ENCODE measurements at regions not wholly inside any gene's neighbourhood (a gene's known extent, or its start where the extent isn't known, plus 50 kb on each side); places are given as distances from the start of the nearest gene placed in this dataset.

- Histone ChIP-seq H3K27me3 (ENCODE audit: control insufficient read depth, insufficient read depth, low read length) (no peaks in the 10 kb centered on the region), H3K9ac (ENCODE audit: low read depth, low read length) (no peak overlapping the region)
Measured at GRCh38 chr14:23864259-23864658, 89.3 kb upstream of the DHRS4 start.

GRCh38 chr14:23864861-23865260, 88.7 kb upstream of the DHRS4 start:
- Histone ChIP-seq H3K36me3 (ENCODE audit: control insufficient read depth, insufficient read depth, low read length) (no peaks in the 10 kb centered on the region), H3K9ac (ENCODE audit: low read depth, low read length) (no peak overlapping the region), H3K9me3 (ENCODE audit: control insufficient read depth, insufficient read depth, low read length) (no peaks in the 10 kb centered on the region), H3K4me3 (ENCODE audit: low read depth, low read length) (no peak overlapping the region), H3K27me3 (ENCODE audit: control insufficient read depth, insufficient read depth, low read length) (no peaks in the 10 kb centered on the region), H3K4me1 (ENCODE audit: control insufficient read depth, insufficient read depth, low read length) (no peaks in the 10 kb centered on the region)

More at GRCh38 chr14:23864259-23864658, 89.3 kb upstream of the DHRS4 start:
- no peaks in the 10 kb centered on the region for H3K36me3 ChIP-seq (ENCODE audit: control insufficient read depth, insufficient read depth, low read length)
- no peaks in the 10 kb centered on the region for H3K4me1 ChIP-seq (ENCODE audit: control insufficient read depth, insufficient read depth, low read length)
- H3K9me3 ChIP-seq (ENCODE audit: control insufficient read depth, insufficient read depth, low read length): no peaks in the 10 kb centered on the region
- H3K4me3 ChIP-seq (ENCODE audit: low read depth, low read length): no peak overlapping the region

GRCh38 chr14:23865502-23865901, 88.1 kb upstream of the DHRS4 start:
- Histone ChIP-seq H3K9me3 (ENCODE audit: control insufficient read depth, insufficient read depth, low read length) (no peaks in the 10 kb centered on the region), H3K9ac (ENCODE audit: low read depth, low read length) (no peak overlapping the region), H3K4me3 (ENCODE audit: low read depth, low read length) (no peak overlapping the region), H3K27me3 (ENCODE audit: control insufficient read depth, insufficient read depth, low read length) (no peaks in the 10 kb centered on the region), H3K4me1 (ENCODE audit: control insufficient read depth, insufficient read depth, low read length) (no peaks in the 10 kb centered on the region), H3K36me3 (ENCODE audit: control insufficient read depth, insufficient read depth, low read length) (no peaks in the 10 kb centered on the region)

GRCh38 chr14:23866269-23866668, 87.3 kb upstream of the DHRS4 start:
- Histone ChIP-seq H3K27me3 (ENCODE audit: control insufficient read depth, insufficient read depth, low read length) (no peaks in the 10 kb centered on the region), H3K9ac (ENCODE audit: low read depth, low read length) (no peak overlapping the region), H3K9me3 (ENCODE audit: control insufficient read depth, insufficient read depth, low read length) (no peaks in the 10 kb centered on the region), H3K4me3 (ENCODE audit: low read depth, low read length) (no peak overlapping the region), H3K36me3 (ENCODE audit: control insufficient read depth, insufficient read depth, low read length) (no peaks in the 10 kb centered on the region), H3K4me1 (ENCODE audit: control insufficient read depth, insufficient read depth, low read length) (no peaks in the 10 kb centered on the region)

DNA sequence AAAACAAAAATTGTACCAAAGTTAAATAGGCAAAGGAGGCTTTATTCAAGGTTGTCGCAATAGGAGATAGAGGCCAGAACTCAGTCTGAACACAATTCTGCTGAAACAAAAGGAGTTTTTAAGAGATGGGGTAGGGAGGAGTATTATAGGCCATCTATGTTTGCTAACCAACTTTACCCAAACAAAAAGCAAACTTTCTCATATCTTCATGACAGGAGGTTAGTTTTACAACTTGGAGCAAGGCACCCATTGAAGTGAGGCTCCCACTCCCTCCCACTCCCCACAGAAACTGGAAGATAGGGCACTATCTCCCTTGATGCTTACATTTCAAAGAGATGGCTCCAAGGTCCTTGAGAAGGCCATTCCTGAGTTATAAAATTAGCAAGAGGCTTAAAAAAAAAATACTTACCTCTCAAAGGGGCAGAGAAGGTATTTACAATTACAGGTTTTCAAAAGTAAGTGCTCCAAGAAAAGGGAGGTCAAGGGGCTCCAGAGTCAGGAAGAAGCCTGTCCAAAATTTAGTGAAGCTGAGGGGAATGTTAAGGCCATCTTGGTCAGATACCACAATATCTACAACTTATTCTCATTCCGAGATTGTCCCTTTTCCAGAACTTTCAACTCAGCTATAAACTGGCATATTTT, 84.4 kb upstream of the DHRS4 start:
- Histone ChIP-seq H3K9me3 (ENCODE audit: control insufficient read depth, insufficient read depth, low read length) (no peaks in the 10 kb centered on the region), H3K36me3 (ENCODE audit: control insufficient read depth, insufficient read depth, low read length) (no peaks in the 10 kb centered on the region), H3K4me1 (ENCODE audit: control insufficient read depth, insufficient read depth, low read length) (no peaks in the 10 kb centered on the region)

DNA sequence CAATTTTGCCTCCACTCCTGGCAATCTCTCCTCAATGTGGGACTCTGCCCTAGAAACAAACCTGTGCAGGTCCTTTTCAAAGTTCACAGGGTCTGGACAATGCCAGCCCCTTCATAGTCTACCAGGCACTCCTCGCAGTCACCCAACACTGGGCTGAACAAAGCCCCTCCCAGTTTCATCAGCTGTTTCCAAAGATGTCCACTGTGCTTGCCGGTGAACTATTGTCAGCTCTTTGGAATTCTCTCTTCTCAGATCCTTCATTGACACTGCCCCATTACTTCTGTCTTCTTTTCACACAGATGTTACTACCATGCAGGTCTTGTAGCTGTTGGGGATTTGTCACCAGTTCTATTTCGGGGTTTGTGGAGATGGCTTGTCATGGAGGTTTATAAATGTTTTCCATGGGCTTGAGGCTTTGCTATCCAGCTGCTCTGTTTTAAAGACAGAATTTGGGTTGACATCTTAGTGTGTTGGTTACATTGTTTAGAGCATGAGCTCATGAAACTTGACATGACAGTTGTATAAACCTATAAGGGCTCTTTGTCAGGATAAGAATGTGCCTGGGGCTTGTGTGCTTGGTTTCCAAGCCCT, 77.3 kb upstream of the DHRS4 start:
- no peak overlapping the region for H3K4me3 ChIP-seq (ENCODE audit: low read depth, low read length)
- H3K36me3 ChIP-seq (ENCODE audit: control insufficient read depth, insufficient read depth, low read length): no peaks in the 10 kb centered on the region
- H3K9ac ChIP-seq (ENCODE audit: low read depth, low read length): no peak overlapping the region
- no peaks in the 10 kb centered on the region for H3K9me3 ChIP-seq (ENCODE audit: control insufficient read depth, insufficient read depth, low read length)
- no peaks in the 10 kb centered on the region for H3K27me3 ChIP-seq (ENCODE audit: control insufficient read depth, insufficient read depth, low read length)
- H3K4me1 ChIP-seq (ENCODE audit: control insufficient read depth, insufficient read depth, low read length): no peaks in the 10 kb centered on the region

More for the DNA sequence above, 84.4 kb upstream of the DHRS4 start:
- no peak overlapping the region for H3K9ac ChIP-seq (ENCODE audit: low read depth, low read length)
- no peaks in the 10 kb centered on the region for H3K27me3 ChIP-seq (ENCODE audit: control insufficient read depth, insufficient read depth, low read length)
- no peak overlapping the region for H3K4me3 ChIP-seq (ENCODE audit: low read depth, low read length)

- Histone ChIP-seq H3K36me3 (ENCODE audit: control insufficient read depth, insufficient read depth, low read length) (no peaks in the 10 kb centered on the region), H3K4me1 (ENCODE audit: control insufficient read depth, insufficient read depth, low read length) (no peaks in the 10 kb centered on the region), H3K27me3 (ENCODE audit: control insufficient read depth, insufficient read depth, low read length) (no peaks in the 10 kb centered on the region), H3K9ac (ENCODE audit: low read depth, low read length) (no peak overlapping the region), H3K4me3 (ENCODE audit: low read depth, low read length) (no peak overlapping the region), H3K9me3 (ENCODE audit: control insufficient read depth, insufficient read depth, low read length) (no peaks in the 10 kb centered on the region)
Measured at GRCh38 chr14:23877111-23877510, 76.5 kb upstream of the DHRS4 start.

- no peak overlapping the region for H3K4me3 ChIP-seq (ENCODE audit: low read depth, low read length)
- no peaks in the 10 kb centered on the region for H3K4me1 ChIP-seq (ENCODE audit: control insufficient read depth, insufficient read depth, low read length)
- no peaks in the 10 kb centered on the region for H3K27me3 ChIP-seq (ENCODE audit: control insufficient read depth, insufficient read depth, low read length)
- no peaks in the 10 kb centered on the region for H3K36me3 ChIP-seq (ENCODE audit: control insufficient read depth, insufficient read depth, low read length)
- no peaks in the 10 kb centered on the region for H3K9me3 ChIP-seq (ENCODE audit: control insufficient read depth, insufficient read depth, low read length)
- H3K9ac ChIP-seq (ENCODE audit: low read depth, low read length): no peak overlapping the region
Measured at GRCh38 chr14:23877538-23878180, 75.9 kb upstream of the DHRS4 start.

GRCh38 chr14:23881282-23881681, 72.3 kb upstream of the DHRS4 start:
- H3K9ac ChIP-seq (ENCODE audit: low read depth, low read length): no peak overlapping the region
- peaks cover 14% of the 10 kb centered on the region for H3K4me1 ChIP-seq (ENCODE audit: control insufficient read depth, insufficient read depth, low read length)
- H3K4me3 ChIP-seq (ENCODE audit: low read depth, low read length): no peak overlapping the region

GRCh38 chr14:23883684-23884540, 69.7 kb upstream of the DHRS4 start:
- Histone ChIP-seq H3K27me3 (ENCODE audit: control insufficient read depth, insufficient read depth, low read length) (no peaks in the 10 kb centered on the region), H3K4me1 (ENCODE audit: control insufficient read depth, insufficient read depth, low read length) (peaks cover 14% of the 10 kb centered on the region), H3K4me3 (ENCODE audit: low read depth, low read length) (no peak overlapping the region), H3K9ac (ENCODE audit: low read depth, low read length) (no peak overlapping the region), H3K9me3 (ENCODE audit: control insufficient read depth, insufficient read depth, low read length) (no peaks in the 10 kb centered on the region), H3K36me3 (ENCODE audit: control insufficient read depth, insufficient read depth, low read length) (no peaks in the 10 kb centered on the region)

More at GRCh38 chr14:23881282-23881681, 72.3 kb upstream of the DHRS4 start:
- H3K27me3 ChIP-seq (ENCODE audit: control insufficient read depth, insufficient read depth, low read length): no peaks in the 10 kb centered on the region
- no peaks in the 10 kb centered on the region for H3K9me3 ChIP-seq (ENCODE audit: control insufficient read depth, insufficient read depth, low read length)
- H3K36me3 ChIP-seq (ENCODE audit: control insufficient read depth, insufficient read depth, low read length): no peaks in the 10 kb centered on the region

DNA sequence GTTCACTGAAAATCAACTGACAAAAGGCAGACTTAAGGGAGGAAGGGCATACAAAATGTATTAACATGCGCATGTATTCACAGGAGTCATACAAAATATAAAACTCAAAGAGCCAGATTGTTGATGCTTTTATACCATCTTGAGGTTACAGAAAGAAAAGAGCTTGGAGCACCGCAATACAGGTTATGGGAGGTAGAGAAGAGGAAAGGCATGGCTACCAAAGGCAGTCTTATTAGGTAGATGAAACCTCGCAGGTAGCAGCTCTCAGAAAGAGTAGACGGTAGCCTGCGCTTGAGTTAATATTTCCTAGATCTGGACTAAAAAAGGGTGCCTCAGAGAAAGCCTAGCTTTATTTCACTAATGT, 69.0 kb upstream of the DHRS4 start:
- peaks cover 14% of the 10 kb centered on the region for H3K4me1 ChIP-seq (ENCODE audit: control insufficient read depth, insufficient read depth, low read length)
- H3K4me3 ChIP-seq (ENCODE audit: low read depth, low read length): no peak overlapping the region
- H3K9ac ChIP-seq (ENCODE audit: low read depth, low read length): no peak overlapping the region
- H3K36me3 ChIP-seq (ENCODE audit: control insufficient read depth, insufficient read depth, low read length): no peaks in the 10 kb centered on the region
- H3K9me3 ChIP-seq (ENCODE audit: control insufficient read depth, insufficient read depth, low read length): no peaks in the 10 kb centered on the region
- H3K27me3 ChIP-seq (ENCODE audit: control insufficient read depth, insufficient read depth, low read length): no peaks in the 10 kb centered on the region
